HepG2 (cell line): ENCODE measurements at regions not wholly inside any gene's neighbourhood (a gene's known extent, or its start where the extent isn't known, plus 50 kb on each side); places are given as distances from the start of the nearest gene placed in this dataset.
"Not testable (repeated sequence)": the region's sequence is repeated elsewhere in the genome, so short reads cannot be mapped to it uniquely, and the experiment has no call there.

ENCODE experiments used
- ATAC-seq: fragments of 200-7000 bp; cut with Tn5 transposase; 3 replicates; pipeline ENCODE4 v1.9.1; 2020; ENCODE audit warnings: mild to moderate bottlenecking, moderate library complexity
- BruUV-seq: library from RNA; stranded (reverse); fragments of 400-500 nt; replicated peaks from 2 replicates; lab custom pipeline; 2021; lab: Mats Ljungman, UMichigan
- CTCF ChIA-PET: fragments of 300-600 bp; formaldehyde crosslinking; extraction: SDS; loops from one replicate; lab custom pipeline; 2021; ENCODE audit warnings: low total read pairs, inconsistent platforms, low intra/inter-chr PET ratio; lab: Yijun Ruan, JAX
- POLR2A ChIA-PET: fragments of 350-600 bp; sonication (Branson Sonifier 250); formaldehyde crosslinking; loops from one replicate; lab custom pipeline; 2020; ENCODE audit warnings: antibody characterized with exemption, inconsistent platforms; lab: Yijun Ruan, JAX
- DNase-seq: peaks from one replicate; pipeline ENCODE4 v3.0.0-alpha.2; 2015; ENCODE audit warnings: low spot score
- FAIRE-seq: peaks from 3 replicates; lab custom pipeline; 2011; peaks lifted over from hg19 to GRCh38; lab: Jason Lieb, UNC
- H2AFZ ChIP-seq: one replicate; pipeline ENCODE4 v1.6.1; 2011; ENCODE audit warnings: low read length, inconsistent platforms
- H3K27ac ChIP-seq: fragments of 300-600 bp; 3 replicates; pipeline ENCODE4 v1.8.0; 2011; ENCODE audit warnings: mixed run types, mild to moderate bottlenecking, mixed read lengths, low read length, inconsistent platforms; ENCODE audit not compliant: insufficient read depth; ENCODE audit errors: extremely low read length
- H3K27me3 ChIP-seq, 2 experiments: fragments of 200-600 bp in 1 of 2; 2 replicates in 1 of 2; 3 replicates in 1 of 2; pipeline versions ENCODE4 v1.6.0 to v1.8.0; 2011; ENCODE audit warnings: low read length in 2 of 2, mild to moderate bottlenecking in 2 of 2, moderate library complexity in 2 of 2, inconsistent platforms in 1 of 2; ENCODE audit not compliant: insufficient read depth in 2 of 2, control insufficient read depth in 1 of 2
- H3K36me3 ChIP-seq, 2 experiments: fragments of 200-600 bp in 1 of 2; replicated peaks in 1 of 2; 2 replicates in 1 of 2; 3 replicates in 1 of 2; pipeline versions ENCODE4 v1.5.1 to v1.8.0; 2011; ENCODE audit warnings: low read length in 2 of 2, inconsistent platforms in 1 of 2; ENCODE audit not compliant: insufficient read depth in 2 of 2, control insufficient read depth in 1 of 2
- H3K4me1 ChIP-seq: 2 replicates; pipeline ENCODE4 v1.5.1; 2012; ENCODE audit warnings: low read length, inconsistent platforms; ENCODE audit not compliant: insufficient read depth
- H3K4me2 ChIP-seq: 2 replicates; pipeline ENCODE4 v1.6.0; 2011; ENCODE audit warnings: low read depth, low read length, inconsistent platforms
- H3K4me3 ChIP-seq, 3 experiments: fragments of 200-600 bp in 1 of 3; sonication (generic), shearing (Covaris generic) in 1 of 3; replicated peaks in 1 of 3; 2 replicates each; pipeline ENCODE4 v1.5.1; 2011 to 2016; ENCODE audit warnings: low read length in 3 of 3, inconsistent platforms in 2 of 3, low read depth in 2 of 3, mild to moderate bottlenecking in 2 of 3, control low read depth in 1 of 3, mixed read lengths in 1 of 3; ENCODE audit not compliant: insufficient read depth in 1 of 3
- H3K79me2 ChIP-seq: one replicate; pipeline ENCODE4 v1.6.1; 2011; ENCODE audit warnings: low read length, inconsistent platforms; ENCODE audit not compliant: insufficient read depth
- H3K9ac ChIP-seq: 2 replicates; pipeline ENCODE4 v1.6.0; 2011; ENCODE audit warnings: mild to moderate bottlenecking, low read depth, low read length, inconsistent platforms; ENCODE audit not compliant: insufficient read depth
- H3K9me3 ChIP-seq: 2 replicates; pipeline ENCODE4 v1.5.1; 2012; ENCODE audit warnings: mild to moderate bottlenecking, low read length
- H4K20me1 ChIP-seq: 2 replicates; pipeline ENCODE4 v1.6.0; 2011; ENCODE audit warnings: inconsistent platforms, mild to moderate bottlenecking, low read length, moderate library complexity; ENCODE audit not compliant: insufficient read depth
- ETV5 ChIP-seq: IDR thresholded peaks from 2 replicates; pipeline ENCODE4 v1.6.1; 2018; ENCODE audit warnings: missing biosample characterization, missing genetic modification reagents, inconsistent platforms, borderline replicate concordance
- NFIB ChIP-seq: sonication (generic); formaldehyde crosslinking; IDR thresholded peaks from 2 replicates; pipeline ENCODE4 v1.9.0; 2021; ENCODE audit warnings: missing genetic modification reagents, mild to moderate bottlenecking, borderline replicate concordance
- SMC3 ChIP-seq: IDR thresholded peaks from 2 replicates; pipeline ENCODE4 v1.6.1; 2011; ENCODE audit warnings: low read length, improper control_type of control experiment
- STAG1 ChIP-seq: sonication (generic); formaldehyde crosslinking; IDR thresholded peaks from 2 replicates; pipeline ENCODE4 v1.4.0; 2020; ENCODE audit warnings: missing genetic modification reagents
- U2AF2 ChIP-seq: fragments of 200-400 bp; formaldehyde crosslinking; IDR thresholded peaks from 2 replicates; pipeline ENCODE4 v1.6.1; 2017; ENCODE audit warnings: low read depth, mild to moderate bottlenecking, low read length
- ZEB1 ChIP-seq: IDR thresholded peaks from 2 replicates; pipeline ENCODE4 v1.6.1; 2012; ENCODE audit warnings: mild to moderate bottlenecking, low read depth, inconsistent platforms; ENCODE audit not compliant: insufficient replicate concordance
- ZNF781 ChIP-seq: sonication (generic); formaldehyde crosslinking; IDR thresholded peaks from 2 replicates; pipeline ENCODE4 v1.5.1; 2020; ENCODE audit warnings: borderline replicate concordance, mild to moderate bottlenecking, missing genetic modification reagents; ENCODE audit errors: not compliant biosample characterization
- WGBS: methylation state at CpG from one replicate; pipeline ENCODE4 v1.1.6; 2017; ENCODE audit warnings: low lambda C conversion rate; 5-methylcytosine and 5-hydroxymethylcytosine counted together
- in situ Hi-C: cut with HindIII; loops from 2 replicates; pipeline ENCODE4 v1.10.0; 2017; ENCODE audit warnings: low pct_unique_long_range_greater_than_20kb; ENCODE audit not compliant: extremely low pct_ligation_motif_present
- intact Hi-C: fragments of 100-400 bp; cut with micrococcal nuclease; formaldehyde crosslinking; loops from one replicate; pipeline ENCODE4 v1.10.0; 2022; ENCODE audit not compliant: unreplicated experiment
- TF ChIP-seq, protein P1 (sequence below): sonication (generic); formaldehyde crosslinking; IDR thresholded peaks from 2 replicates; pipeline ENCODE4 v1.5.0; 2020; ENCODE audit warnings: mild to moderate bottlenecking, missing genetic modification reagents, moderate library complexity
- TF ChIP-seq, protein P2 (sequence below): sonication (generic); formaldehyde crosslinking; IDR thresholded peaks from 2 replicates; pipeline ENCODE4 v1.5.0; 2020; ENCODE audit warnings: mild to moderate bottlenecking, missing genetic modification reagents
- TF ChIP-seq, protein P3 (sequence below): sonication (generic); formaldehyde crosslinking; conservative IDR thresholded peaks from 2 replicates; pipeline ENCODE4 v1.8.0; 2022; ENCODE audit warnings: low read depth, missing genetic modification reagents
- TF ChIP-seq, protein P4 (sequence below): sonication (generic); formaldehyde crosslinking; IDR thresholded peaks from 2 replicates; pipeline ENCODE4 v1.4.0; 2020; ENCODE audit warnings: missing genetic modification reagents, mild to moderate bottlenecking, borderline replicate concordance

DNA sequence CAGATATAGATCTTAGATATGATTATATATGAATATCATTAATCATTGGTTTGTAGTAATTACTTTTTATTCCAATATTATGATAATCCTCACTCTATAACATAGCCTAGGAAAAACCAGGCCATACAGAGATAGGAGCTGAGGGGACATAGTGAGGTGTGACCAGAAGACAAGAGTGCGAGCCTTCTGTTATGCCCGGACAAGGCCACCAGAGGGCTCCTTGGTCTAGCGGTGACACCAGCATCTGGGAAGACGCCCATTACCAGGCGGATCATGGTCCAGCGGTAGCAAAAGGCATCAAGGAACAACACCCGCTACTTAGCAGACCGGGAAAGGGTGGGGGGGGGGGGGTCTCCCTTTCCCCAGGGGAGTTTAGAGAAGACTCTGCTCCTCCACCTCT lies 96.4 kb upstream of the WSB1 start:
- H3K4me3 ChIP-seq, in situ Hi-C loops, H3K36me3 ChIP-seq, H2AFZ ChIP-seq, intact Hi-C loops, ATAC-seq, FAIRE-seq, H3K4me1 ChIP-seq, H3K27ac ChIP-seq, DNase-seq, BruUV-seq, H3K4me2 ChIP-seq, CTCF ChIA-PET, H3K27me3 ChIP-seq, H3K79me2 ChIP-seq, H4K20me1 ChIP-seq, H3K9ac ChIP-seq, H3K9me3 ChIP-seq, POLR2A ChIA-PET: not testable (repeated sequence)
- 0% methylated on average over 3 of the region's 8 CpGs for WGBS
- TF ChIP-seq, protein P1, sequence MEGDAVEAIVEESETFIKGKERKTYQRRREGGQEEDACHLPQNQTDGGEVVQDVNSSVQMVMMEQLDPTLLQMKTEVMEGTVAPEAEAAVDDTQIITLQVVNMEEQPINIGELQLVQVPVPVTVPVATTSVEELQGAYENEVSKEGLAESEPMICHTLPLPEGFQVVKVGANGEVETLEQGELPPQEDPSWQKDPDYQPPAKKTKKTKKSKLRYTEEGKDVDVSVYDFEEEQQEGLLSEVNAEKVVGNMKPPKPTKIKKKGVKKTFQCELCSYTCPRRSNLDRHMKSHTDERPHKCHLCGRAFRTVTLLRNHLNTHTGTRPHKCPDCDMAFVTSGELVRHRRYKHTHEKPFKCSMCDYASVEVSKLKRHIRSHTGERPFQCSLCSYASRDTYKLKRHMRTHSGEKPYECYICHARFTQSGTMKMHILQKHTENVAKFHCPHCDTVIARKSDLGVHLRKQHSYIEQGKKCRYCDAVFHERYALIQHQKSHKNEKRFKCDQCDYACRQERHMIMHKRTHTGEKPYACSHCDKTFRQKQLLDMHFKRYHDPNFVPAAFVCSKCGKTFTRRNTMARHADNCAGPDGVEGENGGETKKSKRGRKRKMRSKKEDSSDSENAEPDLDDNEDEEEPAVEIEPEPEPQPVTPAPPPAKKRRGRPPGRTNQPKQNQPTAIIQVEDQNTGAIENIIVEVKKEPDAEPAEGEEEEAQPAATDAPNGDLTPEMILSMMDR (CRISPR knock-in tag): peak; percentile 58
- TF ChIP-seq SMC3 (peak; percentile 27; the same call in 1 of the 2 replicates), STAG1 (CRISPR knock-in tag) (peak; percentile 49)

DNA sequence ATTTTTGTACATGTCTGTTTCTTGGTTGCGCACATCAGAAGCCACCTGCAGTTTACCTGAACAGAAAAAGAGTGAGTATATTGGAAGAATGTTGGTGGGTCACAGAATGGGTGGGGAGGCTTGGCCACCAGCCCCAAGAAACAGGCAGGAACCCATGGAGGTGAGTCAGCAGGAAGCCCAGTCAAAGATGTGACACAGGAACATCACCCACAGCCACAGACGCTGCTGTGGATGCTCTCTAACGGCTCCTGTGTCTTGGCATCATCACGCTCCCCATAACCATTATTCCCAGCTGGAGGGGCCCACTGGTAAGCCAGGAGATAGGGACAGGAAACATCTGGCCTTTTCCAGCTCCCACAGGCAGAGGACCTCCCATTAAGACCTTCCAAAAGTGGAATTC lies 94.0 kb upstream of the WSB1 start:
- intact Hi-C loops: no loop called here
- Histone ChIP-seq H3K9me3 (no peaks in the 10 kb centered on the region), H3K79me2 (no peaks in the 10 kb centered on the region), H3K4me1 (no peaks in the 10 kb centered on the region), H3K27ac (no peak overlapping the region), H3K4me2 (no peak overlapping the region), H4K20me1 (no peaks in the 10 kb centered on the region), H3K27me3 (no peaks in the 10 kb centered on the region; a peak in 1 of 5 replicates), H3K36me3 (no peaks in the 10 kb centered on the region), H3K9ac (no peak overlapping the region), H3K4me3 (no peak overlapping the region), H2AFZ (no peak overlapping the region)
- WGBS: 46% methylated on average over 1 of the region's 4 CpGs
- no peak for FAIRE-seq
- BruUV-seq: no TSS peak
- no peak for DNase-seq
- ATAC-seq: no peak
- POLR2A ChIA-PET: no interaction called here
- in situ Hi-C loops: no loop called here
- CTCF ChIA-PET: no interaction called here
- no peak for TF ChIP-seq NFIB (CRISPR knock-in tag)
- TF ChIP-seq, protein P2, sequence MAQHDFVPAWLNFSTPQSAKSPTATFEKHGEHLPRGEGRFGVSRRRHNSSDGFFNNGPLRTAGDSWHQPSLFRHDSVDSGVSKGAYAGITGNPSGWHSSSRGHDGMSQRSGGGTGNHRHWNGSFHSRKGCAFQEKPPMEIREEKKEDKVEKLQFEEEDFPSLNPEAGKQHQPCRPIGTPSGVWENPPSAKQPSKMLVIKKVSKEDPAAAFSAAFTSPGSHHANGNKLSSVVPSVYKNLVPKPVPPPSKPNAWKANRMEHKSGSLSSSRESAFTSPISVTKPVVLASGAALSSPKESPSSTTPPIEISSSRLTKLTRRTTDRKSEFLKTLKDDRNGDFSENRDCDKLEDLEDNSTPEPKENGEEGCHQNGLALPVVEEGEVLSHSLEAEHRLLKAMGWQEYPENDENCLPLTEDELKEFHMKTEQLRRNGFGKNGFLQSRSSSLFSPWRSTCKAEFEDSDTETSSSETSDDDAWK (CRISPR knock-in tag): no peak
- TF ChIP-seq, protein P3, sequence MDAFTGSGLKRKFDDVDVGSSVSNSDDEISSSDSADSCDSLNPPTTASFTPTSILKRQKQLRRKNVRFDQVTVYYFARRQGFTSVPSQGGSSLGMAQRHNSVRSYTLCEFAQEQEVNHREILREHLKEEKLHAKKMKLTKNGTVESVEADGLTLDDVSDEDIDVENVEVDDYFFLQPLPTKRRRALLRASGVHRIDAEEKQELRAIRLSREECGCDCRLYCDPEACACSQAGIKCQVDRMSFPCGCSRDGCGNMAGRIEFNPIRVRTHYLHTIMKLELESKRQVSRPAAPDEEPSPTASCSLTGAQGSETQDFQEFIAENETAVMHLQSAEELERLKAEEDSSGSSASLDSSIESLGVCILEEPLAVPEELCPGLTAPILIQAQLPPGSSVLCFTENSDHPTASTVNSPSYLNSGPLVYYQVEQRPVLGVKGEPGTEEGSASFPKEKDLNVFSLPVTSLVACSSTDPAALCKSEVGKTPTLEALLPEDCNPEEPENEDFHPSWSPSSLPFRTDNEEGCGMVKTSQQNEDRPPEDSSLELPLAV (CRISPR knock-in tag): no peak
- no peak for TF ChIP-seq ETV5 (CRISPR knock-in tag)
- no peak for TF ChIP-seq ZEB1
- no peak for TF ChIP-seq ZNF781
- TF ChIP-seq, protein P4, sequence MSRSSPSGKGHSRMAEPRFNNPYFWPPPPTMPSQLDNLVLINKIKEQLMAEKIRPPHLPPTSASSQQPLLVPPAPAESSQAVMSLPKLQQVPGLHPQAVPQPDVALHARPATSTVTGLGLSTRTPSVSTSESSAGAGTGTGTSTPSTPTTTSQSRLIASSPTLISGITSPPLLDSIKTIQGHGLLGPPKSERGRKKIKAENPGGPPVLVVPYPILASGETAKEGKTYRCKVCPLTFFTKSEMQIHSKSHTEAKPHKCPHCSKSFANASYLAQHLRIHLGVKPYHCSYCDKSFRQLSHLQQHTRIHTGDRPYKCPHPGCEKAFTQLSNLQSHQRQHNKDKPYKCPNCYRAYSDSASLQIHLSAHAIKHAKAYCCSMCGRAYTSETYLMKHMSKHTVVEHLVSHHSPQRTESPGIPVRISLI (CRISPR knock-in tag): no peak
- TF ChIP-seq U2AF2: no peak
